Brain microvascular endothelial cell (primary cell): ENCODE measurements at regions not wholly inside any gene's neighbourhood (a gene's known extent, or its start where the extent isn't known, plus 50 kb on each side); places are given as distances from the start of the nearest gene placed in this dataset.

Experiments used
- DNase-seq: peaks from one replicate; pipeline ENCODE4 v3.0.0-alpha.2; 2020
- H3K27ac ChIP-seq: fragments of 250-450 bp; sonication (Bioruptor Pico); 2 replicates; pipeline ENCODE4 v1.5.1; 2020; ENCODE audit warnings: mild to moderate bottlenecking, moderate library complexity
- H3K27me3 ChIP-seq: fragments of 250-450 bp; sonication (Bioruptor Pico); replicated peaks from 2 replicates; pipeline ENCODE4 v1.5.1; 2020; ENCODE audit warnings: mild to moderate bottlenecking
- H3K36me3 ChIP-seq: fragments of 250-450 bp; sonication (Bioruptor Pico); replicated peaks from 2 replicates; pipeline ENCODE4 v1.5.1; 2020; ENCODE audit warnings: mild to moderate bottlenecking
- H3K4me3 ChIP-seq: 2 replicates; pipeline ENCODE4 v1.5.1; 2011; ENCODE audit warnings: low read depth, mild to moderate bottlenecking, control low read depth, low read length, moderate library complexity
- CTCF ChIP-seq: IDR thresholded peaks from 2 replicates; pipeline ENCODE4 v1.5.1; 2011; ENCODE audit warnings: low read depth, mild to moderate bottlenecking, moderate library complexity, low read length, control low read depth, inconsistent platforms; ENCODE audit errors: missing control alignments
- in situ Hi-C: cut with HindIII; loops from 2 replicates; pipeline ENCODE4 v1.10.0; 2017; ENCODE audit warnings: low sequenced_read_pairs, low pct_ligation_motif_present

- Histone ChIP-seq H3K27me3 (no peaks in the 10 kb centered on the region), H3K27ac (no peak overlapping the region), H3K4me3 (no peak overlapping the region), H3K36me3 (no peaks in the 10 kb centered on the region)
- no peak for TF ChIP-seq CTCF
- in situ Hi-C loops = no loop called here
- no peak for DNase-seq
Measured at GRCh38 chr3:116969135-116969534, 259.6 kb downstream of the TUSC7 start.

GRCh38 chr3:116969646-116970045 is 260.1 kb downstream of the TUSC7 start:
- no peak overlapping the region for H3K4me3 ChIP-seq
- TF ChIP-seq CTCF = no peak
- in situ Hi-C loops = no loop called here

GRCh38 chr3:116971531-116971930 is 262.0 kb downstream of the TUSC7 start:
- H3K27me3 ChIP-seq = no peaks in the 10 kb centered on the region
- no peak for TF ChIP-seq CTCF
- no peak overlapping the region for H3K4me3 ChIP-seq
- H3K27ac ChIP-seq = no peak overlapping the region
- in situ Hi-C loops = no loop called here
- no peak for DNase-seq
- no peaks in the 10 kb centered on the region for H3K36me3 ChIP-seq

More at GRCh38 chr3:116969646-116970045, 260.1 kb downstream of the TUSC7 start:
- DNase-seq = no peak
- Histone ChIP-seq H3K27ac (no peak overlapping the region), H3K36me3 (no peaks in the 10 kb centered on the region), H3K27me3 (no peaks in the 10 kb centered on the region)

GRCh38 chr3:116974702-116975101 is 265.1 kb downstream of the TUSC7 start:
- H3K27me3 ChIP-seq = no peaks in the 10 kb centered on the region
- no peak for TF ChIP-seq CTCF

GRCh38 chr3:116977441-116977840 is 267.9 kb downstream of the TUSC7 start:
- no peak for TF ChIP-seq CTCF
- Histone ChIP-seq H3K36me3 (no peaks in the 10 kb centered on the region), H3K27ac (no peak overlapping the region), H3K27me3 (no peaks in the 10 kb centered on the region), H3K4me3 (no peak overlapping the region)
- no peak for DNase-seq
- in situ Hi-C loops = no loop called here

More at GRCh38 chr3:116974702-116975101, 265.1 kb downstream of the TUSC7 start:
- Histone ChIP-seq H3K27ac (no peak overlapping the region), H3K36me3 (no peaks in the 10 kb centered on the region), H3K4me3 (no peak overlapping the region)
- DNase-seq = no peak
- in situ Hi-C loops = no loop called here

- Histone ChIP-seq H3K4me3 (no peak overlapping the region), H3K27me3 (no peaks in the 10 kb centered on the region), H3K36me3 (no peaks in the 10 kb centered on the region), H3K27ac (no peak overlapping the region)
- TF ChIP-seq CTCF = no peak
- in situ Hi-C loops = no loop called here
- no peak for DNase-seq
Measured at GRCh38 chr3:116980099-116980498, 270.5 kb downstream of the TUSC7 start.
